Mesendoderm (in vitro differentiated cells): ENCODE measurements at regions not wholly inside any gene's neighbourhood (a gene's known extent, or its start where the extent isn't known, plus 50 kb on each side); places are given as distances from the start of the nearest gene placed in this dataset.

Experiments used
- DNase-seq: peaks from one replicate; pipeline ENCODE4 v3.0.0; 2013
- H2AK5ac ChIP-seq: 2 replicates; pipeline ENCODE4 v1.6.1; 2013; ENCODE audit warnings: low read length, inconsistent platforms
- H2BK120ac ChIP-seq: 2 replicates; pipeline ENCODE4 v1.6.1; 2013; ENCODE audit warnings: low read depth, mild to moderate bottlenecking, low read length, moderate library complexity, mixed read lengths
- H2BK15ac ChIP-seq: replicated peaks from 2 replicates; pipeline ENCODE4 v1.6.1; 2013; ENCODE audit warnings: low read depth, mild to moderate bottlenecking, moderate library complexity
- H2BK5ac ChIP-seq: 2 replicates; pipeline ENCODE4 v1.6.1; 2013; ENCODE audit warnings: low read length, inconsistent platforms
- H3K18ac ChIP-seq: 2 replicates; pipeline ENCODE4 v1.6.1; 2013; ENCODE audit warnings: mild to moderate bottlenecking, low read length, mixed read lengths
- H3K23ac ChIP-seq: one replicate; pipeline ENCODE4 v1.6.1; 2013; ENCODE audit warnings: low read length
- H3K27ac ChIP-seq: 2 replicates; pipeline ENCODE4 v1.5.1; 2013; ENCODE audit warnings: low read depth, mild to moderate bottlenecking, inconsistent platforms, low read length, moderate library complexity
- H3K27me3 ChIP-seq: 2 replicates; pipeline ENCODE4 v1.6.1; 2013; ENCODE audit warnings: low read length, control low read depth, mild to moderate bottlenecking, inconsistent platforms; ENCODE audit not compliant: insufficient read depth, poor library complexity
- H3K36me3 ChIP-seq: 2 replicates; pipeline ENCODE4 v1.6.1; 2013; ENCODE audit warnings: low read length, inconsistent platforms; ENCODE audit not compliant: control insufficient read depth, insufficient read depth
- H3K4ac ChIP-seq: one replicate; pipeline ENCODE4 v1.6.1; 2013; ENCODE audit warnings: low read depth, mild to moderate bottlenecking, low read length, moderate library complexity
- H3K4me1 ChIP-seq: 2 replicates; pipeline ENCODE4 v1.6.1; 2013; ENCODE audit warnings: low read depth, low read length, inconsistent platforms; ENCODE audit not compliant: control insufficient read depth
- H3K4me2 ChIP-seq: 2 replicates; pipeline ENCODE4 v1.6.1; 2013; ENCODE audit warnings: low read length
- H3K4me3 ChIP-seq: 2 replicates; pipeline ENCODE4 v1.5.1; 2013; ENCODE audit warnings: mild to moderate bottlenecking, low read length
- H3K56ac ChIP-seq: one replicate; pipeline ENCODE4 v1.6.1; 2013; ENCODE audit warnings: low read length
- H3K79me1 ChIP-seq: 2 replicates; pipeline ENCODE4 v1.6.1; 2013; ENCODE audit warnings: low read length, inconsistent platforms
- H3K79me2 ChIP-seq: 2 replicates; pipeline ENCODE4 v1.6.1; 2013; ENCODE audit warnings: mild to moderate bottlenecking, low read length; ENCODE audit not compliant: control insufficient read depth, insufficient read depth
- H3K9ac ChIP-seq: 2 replicates; pipeline ENCODE4 v1.6.1; 2013; ENCODE audit warnings: low read length, inconsistent platforms
- H4K5ac ChIP-seq: one replicate; pipeline ENCODE4 v1.6.1; 2013; ENCODE audit warnings: low read length
- H4K8ac ChIP-seq: one replicate; pipeline ENCODE4 v1.6.1; 2013; ENCODE audit warnings: low read depth, mild to moderate bottlenecking, control low read depth, low read length, moderate library complexity
- WGBS: extraction: QIAGEN DNeasy Blood & Tissue Kit; methylation state at CpG from one replicate; pipeline ENCODE4 v1.1.7; 2013; ENCODE audit warnings: low lambda C conversion rate, missing lambda C conversion rate; ENCODE audit not compliant: insufficient coverage; ENCODE audit errors: extremely low coverage; 5-methylcytosine and 5-hydroxymethylcytosine counted together

DNA sequence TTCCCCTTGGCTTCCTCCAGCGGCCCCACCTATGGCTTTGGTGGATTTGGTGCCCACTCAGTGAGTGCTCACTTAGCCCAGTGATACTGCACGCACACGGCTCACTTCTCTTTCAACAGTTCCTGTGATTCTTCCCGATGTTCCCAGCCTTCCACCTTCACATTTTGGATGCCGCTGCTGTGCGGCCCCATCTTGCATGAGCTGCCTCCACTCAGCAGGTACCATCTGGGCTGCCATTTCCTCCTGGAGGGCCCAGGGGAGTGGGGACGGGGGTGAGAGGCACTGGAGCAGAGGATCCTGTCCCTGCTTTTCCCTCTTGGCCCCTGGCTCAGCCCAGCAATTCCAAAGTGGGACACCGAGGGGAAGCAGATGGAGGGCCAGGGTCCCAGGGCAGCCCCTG lies 323.3 kb upstream of the ZNF32 start:
- DNase-seq, result no peak
- H3K9ac ChIP-seq, result no peak overlapping the region
- H3K79me2 ChIP-seq, result no peaks in the 10 kb centered on the region
- no peak overlapping the region for H3K56ac ChIP-seq
- no peak overlapping the region for H3K4me3 ChIP-seq
- no peak overlapping the region for H3K23ac ChIP-seq
- no peak overlapping the region for H2AK5ac ChIP-seq
- H3K4me2 ChIP-seq, result no peak overlapping the region
- H3K18ac ChIP-seq, result no peak overlapping the region
- no peaks in the 10 kb centered on the region for H3K79me1 ChIP-seq
- WGBS, result no CpG with 5 or more reads among the region's 8 CpGs
- no peak overlapping the region for H2BK120ac ChIP-seq
- no peak overlapping the region for H2BK15ac ChIP-seq
- no peak overlapping the region for H4K5ac ChIP-seq
- H3K4ac ChIP-seq, result no peak overlapping the region
- H2BK5ac ChIP-seq, result no peak overlapping the region
- H3K27me3 ChIP-seq, result no peaks in the 10 kb centered on the region
- no peak overlapping the region for H4K8ac ChIP-seq
- H3K36me3 ChIP-seq, result no peaks in the 10 kb centered on the region
- no peak overlapping the region for H3K27ac ChIP-seq
- H3K4me1 ChIP-seq, result no peaks in the 10 kb centered on the region

DNA sequence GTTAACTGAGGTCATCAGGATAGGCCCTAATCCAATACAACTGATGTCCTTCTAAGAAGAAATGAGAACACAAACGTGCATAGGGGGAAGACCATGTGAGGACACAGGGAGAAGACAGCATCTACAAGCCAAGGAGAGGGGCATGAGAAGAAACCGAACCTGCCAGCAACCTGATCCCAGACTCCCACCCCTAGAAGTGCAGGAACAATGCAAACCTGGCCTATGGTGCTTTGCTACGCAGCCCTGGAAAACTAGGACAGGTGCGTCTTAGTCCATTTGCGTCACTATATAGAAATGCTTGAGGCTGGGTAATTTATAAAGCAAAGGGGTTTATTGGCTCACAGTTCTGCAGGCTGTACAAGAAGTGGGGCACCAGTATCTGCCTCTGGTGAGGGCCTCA lies 322.6 kb upstream of the ZNF32 start:
- Histone ChIP-seq H3K4ac (no peak overlapping the region), H3K79me2 (no peaks in the 10 kb centered on the region), H3K36me3 (no peaks in the 10 kb centered on the region), H3K4me2 (no peak overlapping the region), H2BK120ac (no peak overlapping the region), H2AK5ac (no peak overlapping the region), H3K4me3 (no peak overlapping the region), H3K18ac (no peak overlapping the region), H3K27ac (no peak overlapping the region), H3K9ac (no peak overlapping the region), H4K5ac (no peak overlapping the region), H3K23ac (no peak overlapping the region), H2BK15ac (no peak overlapping the region), H2BK5ac (no peak overlapping the region), H3K56ac (no peak overlapping the region), H4K8ac (no peak overlapping the region), H3K27me3 (no peaks in the 10 kb centered on the region), H3K4me1 (no peaks in the 10 kb centered on the region), H3K79me1 (no peaks in the 10 kb centered on the region)
- no peak for DNase-seq
- no CpG with 5 or more reads among the region's 5 CpGs for WGBS

DNA sequence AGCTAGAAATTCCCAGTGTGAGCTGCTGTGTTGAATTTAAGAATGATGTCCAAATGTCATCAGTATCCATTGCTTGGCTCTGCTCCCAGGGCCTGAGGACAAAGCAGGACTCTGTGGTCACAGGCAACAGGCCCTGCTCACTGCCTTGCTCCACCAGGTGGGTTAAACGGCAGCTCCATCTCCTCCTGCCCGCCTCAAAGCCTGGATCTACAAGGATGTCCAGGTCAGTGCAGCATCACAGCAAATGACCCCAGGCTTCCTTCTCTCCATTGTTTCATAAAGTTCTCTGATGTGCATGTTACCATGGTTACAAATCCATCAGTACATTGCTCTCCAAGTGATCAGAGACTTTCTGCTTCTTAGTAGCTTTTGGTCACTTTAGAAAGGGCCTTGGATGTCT lies 322.0 kb upstream of the ZNF32 start:
- no CpG with 5 or more reads among the region's 2 CpGs for WGBS
- Histone ChIP-seq H3K4me1 (no peaks in the 10 kb centered on the region), H3K4me3 (no peak overlapping the region), H2BK120ac (no peak overlapping the region), H4K5ac (no peak overlapping the region), H3K23ac (no peak overlapping the region), H3K79me2 (no peaks in the 10 kb centered on the region), H3K27ac (no peak overlapping the region), H3K79me1 (no peaks in the 10 kb centered on the region), H3K4ac (no peak overlapping the region), H4K8ac (no peak overlapping the region), H3K9ac (no peak overlapping the region), H3K4me2 (no peak overlapping the region), H3K56ac (no peak overlapping the region), H3K18ac (no peak overlapping the region), H3K36me3 (no peaks in the 10 kb centered on the region), H2BK5ac (no peak overlapping the region), H2BK15ac (no peak overlapping the region), H3K27me3 (no peaks in the 10 kb centered on the region), H2AK5ac (no peak overlapping the region)
- DNase-seq, result no peak

DNA sequence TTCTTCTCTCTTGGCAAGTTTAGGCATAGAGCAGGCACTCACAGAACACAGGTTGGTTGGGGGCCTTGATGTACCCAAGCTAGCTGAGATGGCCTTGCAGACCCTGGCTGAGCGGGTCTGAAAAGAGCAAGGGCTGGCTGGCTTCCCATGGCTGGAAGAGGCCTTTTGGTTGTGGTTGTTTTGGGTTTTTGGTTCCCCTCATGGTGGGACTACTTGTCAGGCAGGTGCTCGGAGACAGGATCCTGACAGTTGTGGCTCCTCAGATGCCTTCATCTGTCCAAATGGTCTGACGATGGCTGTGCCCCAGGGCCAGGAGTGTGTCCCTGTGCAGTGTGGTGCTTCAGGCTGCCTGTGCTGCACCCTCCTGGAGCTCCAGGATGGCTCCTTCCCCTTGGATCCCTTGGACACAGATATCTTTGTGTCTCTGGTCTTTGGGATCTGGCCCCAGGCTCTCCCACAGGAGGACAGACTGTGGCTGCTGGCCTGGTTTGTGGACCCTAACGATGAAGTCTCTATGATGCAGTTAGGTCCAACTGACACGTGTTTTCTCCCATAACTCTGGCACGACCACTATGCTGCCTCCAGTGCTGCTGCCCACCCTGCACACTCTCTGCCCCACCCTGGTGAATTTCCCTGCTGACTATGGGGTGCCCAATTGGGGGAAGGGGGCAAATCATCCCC lies 321.5 kb upstream of the ZNF32 start:
- DNase-seq, result no peak
- Histone ChIP-seq H3K4me1 (no peaks in the 10 kb centered on the region), H2AK5ac (no peak overlapping the region), H3K23ac (no peak overlapping the region), H3K4me2 (no peak overlapping the region), H2BK5ac (no peak overlapping the region), H3K9ac (no peak overlapping the region), H3K4ac (no peak overlapping the region), H2BK15ac (no peak overlapping the region), H4K8ac (no peak overlapping the region), H3K79me1 (no peaks in the 10 kb centered on the region), H3K18ac (no peak overlapping the region), H4K5ac (no peak overlapping the region), H3K79me2 (no peaks in the 10 kb centered on the region), H2BK120ac (no peak overlapping the region), H3K4me3 (no peak overlapping the region), H3K27me3 (no peaks in the 10 kb centered on the region), H3K27ac (no peak overlapping the region), H3K36me3 (no peaks in the 10 kb centered on the region), H3K56ac (no peak overlapping the region)
- WGBS, result no CpG with 5 or more reads among the region's 6 CpGs

DNA sequence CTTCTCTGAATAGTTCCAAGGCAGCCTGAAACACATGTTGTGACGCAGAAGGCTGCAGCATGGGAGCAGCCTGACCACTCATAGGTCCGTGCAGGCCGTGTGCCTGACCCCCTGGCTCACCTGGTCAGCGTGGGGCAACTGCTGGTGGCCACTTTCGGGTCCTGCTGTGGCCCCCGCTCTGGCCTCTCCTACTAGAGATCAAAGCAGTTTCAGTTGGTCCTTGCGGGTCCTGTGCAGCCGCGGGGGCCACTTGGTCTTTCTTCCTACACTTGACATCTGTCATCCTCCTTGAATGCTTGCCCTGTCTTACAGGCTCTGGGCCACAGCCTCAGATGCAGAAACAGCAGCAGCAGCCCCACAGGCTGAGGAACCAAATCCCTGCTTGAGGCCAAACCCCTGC lies 320.8 kb upstream of the ZNF32 start:
- no CpG with 5 or more reads among the region's 9 CpGs for WGBS
- H3K4me2 ChIP-seq, result no peak overlapping the region
- no peak for DNase-seq

DNA sequence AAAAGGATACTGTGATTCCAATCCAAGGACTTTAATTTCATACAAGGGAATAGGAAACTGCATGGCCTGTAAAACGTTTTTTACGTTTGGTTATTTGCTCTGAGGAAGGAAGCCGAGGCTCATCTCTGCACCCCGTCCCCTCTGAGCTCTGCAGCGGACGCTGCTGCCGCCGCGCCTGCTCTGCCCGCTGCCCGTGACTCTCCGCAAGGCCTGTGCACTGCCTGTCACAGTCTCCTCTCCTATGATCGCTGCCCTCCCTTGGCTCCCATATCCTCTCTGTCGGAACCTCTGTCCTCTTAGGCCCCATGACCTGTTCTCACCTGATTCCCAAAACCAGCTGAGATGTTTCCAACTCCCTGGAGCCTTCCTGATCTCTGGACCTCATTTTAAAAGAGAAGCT lies 320.3 kb upstream of the ZNF32 start:
- H3K9ac ChIP-seq, result no peak overlapping the region
- no peak overlapping the region for H2BK15ac ChIP-seq
- no peak overlapping the region for H3K4me3 ChIP-seq
- H4K5ac ChIP-seq, result no peak overlapping the region
- H3K27ac ChIP-seq, result no peak overlapping the region
- no CpG with 5 or more reads among the region's 14 CpGs for WGBS
- no peak overlapping the region for H2AK5ac ChIP-seq
- no peak overlapping the region for H3K56ac ChIP-seq
- no peaks in the 10 kb centered on the region for H3K79me2 ChIP-seq
- H3K18ac ChIP-seq, result no peak overlapping the region
- no peaks in the 10 kb centered on the region for H3K27me3 ChIP-seq
- no peaks in the 10 kb centered on the region for H3K79me1 ChIP-seq
- H3K4ac ChIP-seq, result no peak overlapping the region
- H2BK5ac ChIP-seq, result no peak overlapping the region
- no peak overlapping the region for H3K4me2 ChIP-seq
- DNase-seq, result no peak
- no peaks in the 10 kb centered on the region for H3K36me3 ChIP-seq
- H3K23ac ChIP-seq, result no peak overlapping the region
- no peak overlapping the region for H2BK120ac ChIP-seq
- H3K4me1 ChIP-seq, result no peaks in the 10 kb centered on the region
- H4K8ac ChIP-seq, result no peak overlapping the region

More for the DNA sequence above, 320.8 kb upstream of the ZNF32 start:
- no peak overlapping the region for H3K18ac ChIP-seq
- H3K36me3 ChIP-seq, result no peaks in the 10 kb centered on the region
- no peaks in the 10 kb centered on the region for H3K27me3 ChIP-seq
- no peak overlapping the region for H3K4me3 ChIP-seq
- no peaks in the 10 kb centered on the region for H3K79me1 ChIP-seq
- H3K9ac ChIP-seq, result no peak overlapping the region
- H3K4me1 ChIP-seq, result no peaks in the 10 kb centered on the region
- no peak overlapping the region for H3K23ac ChIP-seq
- no peaks in the 10 kb centered on the region for H3K79me2 ChIP-seq
- H2BK15ac ChIP-seq, result no peak overlapping the region
- no peak overlapping the region for H4K5ac ChIP-seq
- H3K4ac ChIP-seq, result no peak overlapping the region
- H2BK120ac ChIP-seq, result no peak overlapping the region
- no peak overlapping the region for H3K56ac ChIP-seq
- no peak overlapping the region for H3K27ac ChIP-seq
- H2BK5ac ChIP-seq, result no peak overlapping the region
- no peak overlapping the region for H4K8ac ChIP-seq
- no peak overlapping the region for H2AK5ac ChIP-seq
